GM10266 (cell line): ENCODE measurements at regions not wholly inside any gene's neighbourhood (a gene's known extent, or its start where the extent isn't known, plus 50 kb on each side); places are given as distances from the start of the nearest gene placed in this dataset.
"Not testable (repeated sequence)": the region's sequence is repeated elsewhere in the genome, so short reads cannot be mapped to it uniquely, and the experiment has no call there.

Experiments
- DNase-seq: peaks from one replicate; pipeline ENCODE4 v3.0.0; 2012; ENCODE audit errors: extremely low spot score
- TF ChIP-seq, protein P1 (sequence below): IDR thresholded peaks from 2 replicates; pipeline ENCODE4 v1.5.1; 2012; ENCODE audit warnings: mild to moderate bottlenecking, low read depth; ENCODE audit not compliant: control insufficient read depth, insufficient read depth; ENCODE audit errors: missing control alignments

DNA sequence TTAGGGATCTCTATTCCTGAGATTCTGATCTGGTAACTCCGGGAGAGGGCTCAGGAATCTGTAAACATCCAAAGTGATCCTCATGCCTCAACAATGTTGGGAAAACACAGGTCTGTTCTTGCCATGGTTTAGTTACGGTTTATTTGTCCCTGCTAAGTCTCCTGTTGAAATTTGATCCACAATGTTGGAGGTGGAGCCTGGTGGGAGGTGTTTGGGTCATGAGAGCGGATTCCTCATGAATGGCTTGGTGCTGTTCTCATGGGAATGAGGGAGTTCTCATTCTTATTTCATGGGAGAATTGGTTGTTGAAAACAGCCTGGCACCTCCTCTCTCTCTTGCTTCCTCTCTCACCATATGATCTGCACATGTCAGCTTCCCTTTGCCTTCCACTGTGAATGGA lies 608.6 kb upstream of the GOT2 start:
- TF ChIP-seq, protein P1, sequence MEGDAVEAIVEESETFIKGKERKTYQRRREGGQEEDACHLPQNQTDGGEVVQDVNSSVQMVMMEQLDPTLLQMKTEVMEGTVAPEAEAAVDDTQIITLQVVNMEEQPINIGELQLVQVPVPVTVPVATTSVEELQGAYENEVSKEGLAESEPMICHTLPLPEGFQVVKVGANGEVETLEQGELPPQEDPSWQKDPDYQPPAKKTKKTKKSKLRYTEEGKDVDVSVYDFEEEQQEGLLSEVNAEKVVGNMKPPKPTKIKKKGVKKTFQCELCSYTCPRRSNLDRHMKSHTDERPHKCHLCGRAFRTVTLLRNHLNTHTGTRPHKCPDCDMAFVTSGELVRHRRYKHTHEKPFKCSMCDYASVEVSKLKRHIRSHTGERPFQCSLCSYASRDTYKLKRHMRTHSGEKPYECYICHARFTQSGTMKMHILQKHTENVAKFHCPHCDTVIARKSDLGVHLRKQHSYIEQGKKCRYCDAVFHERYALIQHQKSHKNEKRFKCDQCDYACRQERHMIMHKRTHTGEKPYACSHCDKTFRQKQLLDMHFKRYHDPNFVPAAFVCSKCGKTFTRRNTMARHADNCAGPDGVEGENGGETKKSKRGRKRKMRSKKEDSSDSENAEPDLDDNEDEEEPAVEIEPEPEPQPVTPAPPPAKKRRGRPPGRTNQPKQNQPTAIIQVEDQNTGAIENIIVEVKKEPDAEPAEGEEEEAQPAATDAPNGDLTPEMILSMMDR: no peak
- no peak for DNase-seq

DNA sequence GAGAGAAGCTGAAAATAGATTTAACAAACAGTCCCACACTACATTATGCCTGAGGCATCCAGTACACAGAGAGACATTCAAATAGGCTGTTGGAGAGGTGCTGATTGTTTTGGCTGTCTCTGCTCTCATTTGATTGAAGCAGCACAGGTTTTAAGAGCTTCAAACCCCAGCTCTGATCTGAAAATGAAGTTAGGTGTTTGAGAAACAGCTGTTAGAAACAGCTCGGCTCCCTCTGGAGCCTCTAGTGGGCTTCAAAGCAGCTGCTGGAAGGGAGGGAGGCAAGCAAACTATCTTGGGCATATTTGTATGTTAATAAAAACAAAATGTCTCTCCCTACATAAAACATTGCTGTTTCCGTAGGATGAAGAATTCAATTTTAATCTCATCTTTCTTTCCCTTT lies 607.3 kb upstream of the GOT2 start:
- DNase-seq: no peak

DNA sequence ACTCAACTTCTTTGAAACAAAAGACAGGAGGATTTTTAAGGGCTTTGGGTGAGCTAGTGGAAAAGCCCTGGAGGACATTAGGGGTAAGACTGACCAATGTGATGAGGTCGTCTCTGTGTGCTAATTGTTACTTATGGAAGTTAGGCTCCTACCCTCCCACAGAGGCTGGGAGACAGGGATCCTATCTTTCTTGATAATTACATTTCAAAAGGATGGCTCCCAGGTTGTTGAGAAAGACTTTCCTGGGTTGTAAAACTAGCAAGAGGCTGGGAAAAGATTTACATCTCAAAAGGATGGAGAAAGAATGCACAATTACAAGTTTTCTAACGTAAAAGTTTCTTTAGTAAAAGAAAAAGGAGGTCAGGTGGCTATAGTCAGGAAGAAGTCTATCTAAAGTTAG lies 605.8 kb upstream of the GOT2 start:
- TF ChIP-seq, protein P1: no peak
- no peak for DNase-seq

More for the DNA sequence above, 607.3 kb upstream of the GOT2 start:
- TF ChIP-seq, protein P1: no peak

DNA sequence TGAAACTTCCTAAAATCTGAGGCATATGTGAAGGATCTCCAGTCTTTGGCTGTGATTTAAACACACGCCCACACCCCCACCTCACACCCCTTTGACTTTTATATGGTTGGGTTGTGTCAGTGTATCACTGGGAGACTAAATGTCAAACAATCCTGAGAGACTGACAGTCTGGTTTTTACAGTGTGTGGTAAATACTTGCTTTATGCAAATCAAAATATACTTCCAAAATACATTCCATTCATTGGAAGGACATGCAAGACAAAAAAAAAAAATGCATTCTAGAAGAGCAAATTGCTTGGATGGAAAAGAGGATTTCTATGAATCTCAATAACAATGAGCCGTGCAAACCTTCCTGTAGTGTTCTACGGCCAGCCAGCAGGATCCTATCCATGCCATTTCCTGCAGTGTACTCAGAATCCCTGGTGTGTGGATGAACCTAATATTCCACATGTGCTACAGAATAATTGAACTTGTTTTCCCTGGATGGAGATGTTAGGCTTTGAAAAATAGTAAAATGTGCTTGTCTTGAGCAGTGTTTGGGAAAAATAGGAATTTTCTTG lies 602.1 kb upstream of the GOT2 start:
- DNase-seq: no peak

DNA sequence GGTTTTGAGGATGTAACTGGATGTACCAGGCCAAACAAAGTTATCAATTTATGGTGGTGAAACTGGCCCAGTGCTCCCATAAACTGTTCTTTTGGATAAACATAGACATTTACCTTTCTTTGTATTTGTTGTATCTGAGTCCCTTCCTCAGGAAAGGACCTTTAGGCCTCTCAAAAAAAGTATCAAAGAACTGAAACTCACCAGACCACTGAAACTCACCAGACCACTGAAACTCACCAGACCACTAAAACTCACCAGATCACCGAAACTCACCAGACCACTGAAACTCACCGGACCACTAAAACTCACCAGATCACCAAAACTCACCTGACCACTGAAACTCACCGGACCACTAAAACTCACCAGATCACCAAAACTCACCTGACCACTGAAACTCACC lies 597.6 kb upstream of the GOT2 start:
- DNase-seq: not testable (repeated sequence)

More for the DNA sequence above, 602.1 kb upstream of the GOT2 start:
- TF ChIP-seq, protein P1: no peak

DNA sequence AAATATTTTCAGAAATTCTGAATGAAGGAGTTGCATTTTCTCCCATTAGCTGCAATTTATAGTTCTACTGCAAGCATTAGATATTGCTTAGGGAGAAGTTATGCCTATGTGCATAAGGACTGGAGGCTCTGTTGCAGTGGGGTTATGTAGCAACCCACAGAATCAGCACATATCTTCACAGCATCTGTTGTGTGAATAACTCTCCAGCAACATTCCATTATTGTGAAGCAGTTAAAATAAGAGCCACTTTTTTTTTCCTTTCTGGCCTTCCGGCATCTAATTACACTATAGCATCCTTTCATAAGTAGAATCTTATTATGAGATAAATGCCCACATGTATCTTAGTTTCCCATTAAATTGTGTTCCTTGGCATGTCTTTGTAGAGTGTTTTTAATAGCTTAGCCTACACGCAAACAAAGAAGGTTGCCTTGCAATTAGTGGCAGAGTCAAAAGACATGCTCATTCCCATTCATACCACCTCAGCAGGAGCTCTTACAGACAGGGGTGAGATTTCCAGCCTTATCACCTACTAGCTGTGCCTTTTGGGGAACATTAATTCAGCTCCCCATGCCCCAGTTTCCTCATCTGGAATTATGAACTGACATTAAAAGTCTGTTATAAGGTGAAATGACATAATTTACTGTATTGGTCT lies 596.0 kb upstream of the GOT2 start:
- no peak for DNase-seq
- TF ChIP-seq, protein P1: no peak

DNA sequence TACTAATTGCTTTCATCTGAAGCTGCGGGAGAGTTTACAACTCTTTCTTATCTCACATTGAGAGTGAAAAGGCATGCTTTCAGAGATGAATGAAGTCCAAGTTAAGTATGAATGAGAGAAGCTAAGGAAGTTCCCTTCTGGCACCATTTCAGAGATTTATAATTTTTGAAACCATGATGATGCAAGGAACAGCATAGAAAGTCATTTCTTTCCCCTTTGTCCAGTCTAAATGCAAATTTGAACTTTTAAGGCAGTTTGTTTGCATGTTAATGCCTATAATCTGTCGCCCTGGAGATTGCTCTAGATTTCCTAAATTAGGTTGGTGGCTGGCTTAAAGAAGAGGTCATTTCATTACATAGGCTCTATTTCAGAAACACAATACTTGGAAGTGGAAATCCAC lies 594.8 kb upstream of the GOT2 start:
- DNase-seq: no peak

More for the DNA sequence above, 594.8 kb upstream of the GOT2 start:
- TF ChIP-seq, protein P1: no peak
